ENCODE measurements at regions not wholly inside any gene's neighbourhood (a gene's known extent, or its start where the extent isn't known, plus 50 kb on each side); places are given as distances from the start of the nearest gene placed in this dataset.

DNA sequence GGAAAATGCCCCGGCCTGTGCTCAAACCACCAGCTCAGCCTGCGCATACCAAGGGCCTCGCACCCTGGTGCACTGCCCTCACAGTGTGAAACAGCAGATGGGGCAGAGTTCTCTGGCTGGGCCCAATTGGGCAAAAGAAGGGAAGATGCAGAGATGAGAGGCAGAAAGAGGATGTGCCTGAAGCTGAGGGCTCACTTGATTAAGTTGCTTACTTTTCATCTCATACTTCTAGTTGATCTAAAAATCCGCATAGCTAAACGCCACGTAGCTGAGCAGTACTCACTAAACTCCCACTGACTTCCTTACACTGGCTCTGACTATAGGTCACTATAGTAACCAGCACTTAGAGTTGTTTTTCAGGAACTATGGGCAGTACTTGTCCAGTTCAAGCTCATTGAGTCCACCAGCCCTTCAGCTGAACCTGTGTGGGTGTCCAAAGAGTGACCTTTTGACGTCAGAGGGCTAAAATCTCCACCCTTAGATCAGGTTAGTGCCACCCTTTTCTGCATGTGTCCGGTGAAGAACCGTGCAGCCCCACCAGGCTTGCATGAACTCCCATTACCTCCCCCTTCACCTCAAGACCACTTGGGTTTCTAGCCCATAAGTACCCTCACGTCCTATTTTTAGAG is 215.2 kb downstream of the AUH start:
- no peak overlapping the region for H3K4me3 ChIP-seq (ENCODE audit: control insufficient read depth, low read depth, low read length)
- DNase-seq (ENCODE audit: low read depth), result no peak
- TF ChIP-seq, protein P1, sequence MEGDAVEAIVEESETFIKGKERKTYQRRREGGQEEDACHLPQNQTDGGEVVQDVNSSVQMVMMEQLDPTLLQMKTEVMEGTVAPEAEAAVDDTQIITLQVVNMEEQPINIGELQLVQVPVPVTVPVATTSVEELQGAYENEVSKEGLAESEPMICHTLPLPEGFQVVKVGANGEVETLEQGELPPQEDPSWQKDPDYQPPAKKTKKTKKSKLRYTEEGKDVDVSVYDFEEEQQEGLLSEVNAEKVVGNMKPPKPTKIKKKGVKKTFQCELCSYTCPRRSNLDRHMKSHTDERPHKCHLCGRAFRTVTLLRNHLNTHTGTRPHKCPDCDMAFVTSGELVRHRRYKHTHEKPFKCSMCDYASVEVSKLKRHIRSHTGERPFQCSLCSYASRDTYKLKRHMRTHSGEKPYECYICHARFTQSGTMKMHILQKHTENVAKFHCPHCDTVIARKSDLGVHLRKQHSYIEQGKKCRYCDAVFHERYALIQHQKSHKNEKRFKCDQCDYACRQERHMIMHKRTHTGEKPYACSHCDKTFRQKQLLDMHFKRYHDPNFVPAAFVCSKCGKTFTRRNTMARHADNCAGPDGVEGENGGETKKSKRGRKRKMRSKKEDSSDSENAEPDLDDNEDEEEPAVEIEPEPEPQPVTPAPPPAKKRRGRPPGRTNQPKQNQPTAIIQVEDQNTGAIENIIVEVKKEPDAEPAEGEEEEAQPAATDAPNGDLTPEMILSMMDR (IDR thresholded peaks at IDR 0.05; ENCODE audit: control insufficient read depth, insufficient read depth, low read depth, low read length, missing control alignments), result no peak

DNA sequence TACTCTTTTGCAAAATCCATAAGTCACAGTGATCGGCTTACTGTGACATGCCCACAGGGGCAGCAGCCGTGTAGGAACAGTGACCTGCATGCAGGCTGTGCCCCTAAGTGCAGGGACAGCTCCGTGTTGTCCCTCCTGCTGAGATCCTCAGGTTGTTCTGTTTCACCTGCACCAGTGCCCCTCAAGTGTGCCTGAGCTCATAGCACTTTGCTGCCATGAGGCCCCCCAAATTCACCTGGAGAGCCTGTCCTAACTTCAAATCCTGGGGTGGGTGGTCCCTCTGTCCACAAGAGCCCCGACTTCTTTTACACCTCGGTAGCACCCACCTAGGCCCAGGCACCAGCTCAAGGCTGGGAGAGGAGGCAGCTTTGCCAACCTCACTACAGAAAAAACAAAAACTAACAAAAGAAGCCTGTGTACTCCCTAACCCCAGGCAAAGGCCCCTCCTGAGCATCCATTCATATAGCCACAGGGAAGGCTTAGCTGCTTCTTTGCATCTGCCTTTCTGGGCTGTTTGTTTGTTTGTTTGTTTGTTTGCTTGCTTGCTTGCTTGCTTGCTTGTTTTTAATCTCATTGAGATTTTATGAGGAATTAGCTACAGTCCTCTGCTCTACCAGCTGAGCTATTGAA is 214.5 kb downstream of the AUH start:
- no peak overlapping the region for H3K4me3 ChIP-seq (ENCODE audit: control insufficient read depth, low read depth, low read length)
- TF ChIP-seq, protein P1 (IDR thresholded peaks at IDR 0.05; ENCODE audit: control insufficient read depth, insufficient read depth, low read depth, low read length, missing control alignments), result no peak
- no peak for DNase-seq (ENCODE audit: low read depth)

DNA sequence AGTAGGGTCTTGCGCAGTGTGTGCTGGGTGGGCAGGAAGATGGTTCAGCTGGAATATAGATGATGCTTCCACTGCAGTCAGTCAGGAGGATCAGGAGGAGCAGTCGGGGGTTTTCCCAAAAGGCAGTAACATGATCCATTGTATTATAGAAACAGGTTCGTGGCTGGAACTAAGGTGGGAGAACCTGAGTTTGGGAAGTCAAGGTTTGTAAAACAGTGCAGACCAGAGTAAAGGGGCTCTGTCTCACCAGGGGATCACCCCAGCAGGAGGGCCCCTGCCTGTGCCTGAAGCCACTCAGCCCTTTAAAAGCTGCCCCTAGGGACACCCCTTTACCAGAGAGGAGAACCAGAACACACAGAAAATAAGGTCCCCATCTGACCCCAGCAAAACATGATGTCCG is 213.4 kb downstream of the AUH start:
- H3K4me3 ChIP-seq (ENCODE audit: control insufficient read depth, low read depth, low read length), result no peak overlapping the region
- DNase-seq (ENCODE audit: low read depth), result no peak
- TF ChIP-seq, protein P1 (IDR thresholded peaks at IDR 0.05; ENCODE audit: control insufficient read depth, insufficient read depth, low read depth, low read length, missing control alignments), result no peak

- H3K4me3 ChIP-seq (ENCODE audit: control insufficient read depth, low read depth, low read length), result no peak overlapping the region
- no peak for DNase-seq (ENCODE audit: low read depth)
- TF ChIP-seq, protein P1 (IDR thresholded peaks at IDR 0.05; ENCODE audit: control insufficient read depth, insufficient read depth, low read depth, low read length, missing control alignments), result no peak
These were observed 211.3 kb downstream of the AUH start for GRCh38 chr9:91150273-91150997.

DNA sequence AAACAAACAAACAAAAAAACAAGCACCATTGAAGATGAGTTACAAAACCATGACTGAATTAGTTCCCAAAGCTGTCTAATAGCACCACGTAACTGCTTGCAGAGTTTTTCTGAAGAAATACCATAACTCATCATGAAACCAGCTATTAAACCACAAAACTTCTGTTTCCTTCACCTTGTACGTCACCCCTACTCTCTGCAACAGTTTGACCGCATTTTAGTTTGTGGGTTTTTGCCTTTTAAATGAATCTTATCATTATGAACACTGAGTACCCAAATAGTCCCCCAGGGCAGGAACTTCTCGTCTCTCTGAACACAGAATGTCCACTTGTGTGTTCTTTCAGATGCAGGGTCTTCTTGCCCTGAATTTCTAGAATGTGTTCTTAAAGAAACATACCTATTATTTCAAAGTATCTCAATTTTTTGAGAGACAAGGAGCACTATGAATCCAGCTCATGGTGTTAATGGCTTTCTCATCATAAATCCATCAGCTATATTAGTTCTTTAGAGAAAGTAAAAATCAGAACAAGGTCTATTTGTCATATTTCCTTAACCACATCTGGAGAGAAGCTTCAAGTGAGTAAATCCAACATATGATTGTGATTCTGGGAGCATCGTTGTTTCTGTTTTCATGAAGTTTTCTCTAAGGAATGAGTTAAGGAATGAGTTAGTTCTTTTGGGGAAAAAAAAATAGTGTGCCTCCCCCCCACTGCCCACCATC is 210.6 kb downstream of the AUH start:
- TF ChIP-seq, protein P1 (IDR thresholded peaks at IDR 0.05; ENCODE audit: control insufficient read depth, insufficient read depth, low read depth, low read length, missing control alignments), result no peak
- H3K4me3 ChIP-seq (ENCODE audit: control insufficient read depth, low read depth, low read length), result no peak overlapping the region
- peak; percentile 99 for DNase-seq (ENCODE audit: low read depth)

GRCh38 chr9:91151718-91152095 is 210.0 kb downstream of the AUH start:
- TF ChIP-seq, protein P1 (IDR thresholded peaks at IDR 0.05; ENCODE audit: control insufficient read depth, insufficient read depth, low read depth, low read length, missing control alignments), result no peak

More at GRCh38 chr9:91151718-91152095, 210.0 kb downstream of the AUH start:
- no peak for DNase-seq (ENCODE audit: low read depth)
- H3K4me3 ChIP-seq (ENCODE audit: control insufficient read depth, low read depth, low read length), result no peak overlapping the region
